HEK293T (cell line): ENCODE measurements at regions not wholly inside any gene's neighbourhood (a gene's known extent, or its start where the extent isn't known, plus 50 kb on each side); places are given as distances from the start of the nearest gene placed in this dataset.

Experiments used
- BHLHE40 ChIP-seq: fragments of 450-650 bp; IDR thresholded peaks from 2 replicates; pipeline ENCODE4 v1.6.1; 2016; ENCODE audit warnings: mild to moderate bottlenecking, moderate library complexity, borderline replicate concordance
- ELF4 ChIP-seq: fragments of 450-650 bp; IDR thresholded peaks from 2 replicates; pipeline ENCODE4 v1.6.1; 2017; ENCODE audit warnings: antibody characterized with exemption
- FOXA1 ChIP-seq: fragments of 450-650 bp; IDR thresholded peaks from 2 replicates; pipeline ENCODE4 v1.6.1; 2016; ENCODE audit warnings: mild to moderate bottlenecking
- FOXK2 ChIP-seq: fragments of 450-650 bp; IDR thresholded peaks from 2 replicates; pipeline ENCODE4 v1.6.1; 2016; ENCODE audit warnings: mild to moderate bottlenecking
- FOXM1 ChIP-seq: fragments of 450-650 bp; IDR thresholded peaks from 2 replicates; pipeline ENCODE4 v1.6.1; 2017; ENCODE audit warnings: mild to moderate bottlenecking, borderline replicate concordance
- HDGF ChIP-seq: fragments of 450-650 bp; IDR thresholded peaks from 2 replicates; pipeline ENCODE4 v1.6.1; 2017; ENCODE audit warnings: antibody characterized with exemption, borderline replicate concordance

GRCh38 chr6:140867336-140867735 is 1265.4 kb upstream of the GJE1 start:
- TF ChIP-seq FOXM1 (no peak), FOXK2 (no peak), HDGF (no peak), BHLHE40 (no peak), FOXA1 (no peak), ELF4 (no peak)
